ENCODE measurements at regions not wholly inside any gene's neighbourhood (a gene's known extent, or its start where the extent isn't known, plus 50 kb on each side); places are given as distances from the start of the nearest gene placed in this dataset.
"Not testable (repeated sequence)": the region's sequence is repeated elsewhere in the genome, so short reads cannot be mapped to it uniquely, and the experiment has no call there.

DNA sequence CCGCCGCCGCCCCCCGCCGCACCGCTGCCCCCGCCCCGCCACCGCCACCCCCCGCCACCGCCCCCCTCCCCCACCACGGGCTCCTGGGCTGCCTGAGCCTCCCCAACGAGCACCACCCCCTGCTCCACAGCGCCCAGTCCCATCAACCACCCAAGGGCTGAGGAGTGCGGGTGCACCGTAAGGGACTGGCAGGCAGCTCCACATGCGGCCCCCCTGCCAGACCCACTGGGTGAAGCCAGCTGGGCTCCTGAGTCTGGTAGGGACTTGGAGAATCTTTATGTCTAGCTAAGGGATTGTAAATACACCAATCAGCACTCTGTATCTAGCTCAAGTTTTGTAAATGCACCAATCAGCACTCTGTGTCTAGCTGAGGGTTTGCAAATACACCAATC, 76.7 kb downstream of the GADD45G start:
- TF ChIP-seq, protein P1, sequence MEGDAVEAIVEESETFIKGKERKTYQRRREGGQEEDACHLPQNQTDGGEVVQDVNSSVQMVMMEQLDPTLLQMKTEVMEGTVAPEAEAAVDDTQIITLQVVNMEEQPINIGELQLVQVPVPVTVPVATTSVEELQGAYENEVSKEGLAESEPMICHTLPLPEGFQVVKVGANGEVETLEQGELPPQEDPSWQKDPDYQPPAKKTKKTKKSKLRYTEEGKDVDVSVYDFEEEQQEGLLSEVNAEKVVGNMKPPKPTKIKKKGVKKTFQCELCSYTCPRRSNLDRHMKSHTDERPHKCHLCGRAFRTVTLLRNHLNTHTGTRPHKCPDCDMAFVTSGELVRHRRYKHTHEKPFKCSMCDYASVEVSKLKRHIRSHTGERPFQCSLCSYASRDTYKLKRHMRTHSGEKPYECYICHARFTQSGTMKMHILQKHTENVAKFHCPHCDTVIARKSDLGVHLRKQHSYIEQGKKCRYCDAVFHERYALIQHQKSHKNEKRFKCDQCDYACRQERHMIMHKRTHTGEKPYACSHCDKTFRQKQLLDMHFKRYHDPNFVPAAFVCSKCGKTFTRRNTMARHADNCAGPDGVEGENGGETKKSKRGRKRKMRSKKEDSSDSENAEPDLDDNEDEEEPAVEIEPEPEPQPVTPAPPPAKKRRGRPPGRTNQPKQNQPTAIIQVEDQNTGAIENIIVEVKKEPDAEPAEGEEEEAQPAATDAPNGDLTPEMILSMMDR (IDR thresholded peaks at IDR 0.05; ENCODE audit: poor library complexity) = not testable (repeated sequence)
- not testable (repeated sequence) for TF ChIP-seq EZH2 (IDR thresholded peaks at IDR 0.05; ENCODE audit: borderline replicate concordance)

Measured in hepatocyte (in vitro differentiated cells).